ENCODE measurements at regions not wholly inside any gene's neighbourhood (a gene's known extent, or its start where the extent isn't known, plus 50 kb on each side); places are given as distances from the start of the nearest gene placed in this dataset.

- TF ChIP-seq CTCF (IDR thresholded peaks at IDR 0.05; ENCODE audit: low read depth, low read length): no peak
- H3K4me3 ChIP-seq (ENCODE audit: low read depth, low read length): no peak overlapping the region
Measured at GRCh38 chr4:147408189-147408588, 72.7 kb upstream of the EDNRA start.

GRCh38 chr4:147409350-147409749 is 71.5 kb upstream of the EDNRA start:
- no peak overlapping the region for H3K4me3 ChIP-seq (ENCODE audit: low read depth, low read length)
- no peak for TF ChIP-seq CTCF (IDR thresholded peaks at IDR 0.05; ENCODE audit: low read depth, low read length)

GRCh38 chr4:147418226-147418625 is 62.7 kb upstream of the EDNRA start:
- TF ChIP-seq CTCF (IDR thresholded peaks at IDR 0.05; ENCODE audit: low read depth, low read length): no peak
- no peak overlapping the region for H3K4me3 ChIP-seq (ENCODE audit: low read depth, low read length)

GRCh38 chr4:147421456-147421855 is 59.4 kb upstream of the EDNRA start:
- TF ChIP-seq CTCF (IDR thresholded peaks at IDR 0.05; ENCODE audit: low read depth, low read length): no peak
- no peak overlapping the region for H3K4me3 ChIP-seq (ENCODE audit: low read depth, low read length)

- no peak for TF ChIP-seq CTCF (IDR thresholded peaks at IDR 0.05; ENCODE audit: low read depth, low read length)
- H3K4me3 ChIP-seq (ENCODE audit: low read depth, low read length): no peak overlapping the region
Measured at GRCh38 chr4:147423229-147423628, 57.7 kb upstream of the EDNRA start.

GRCh38 chr4:147425019-147425418 is 55.9 kb upstream of the EDNRA start:
- no peak for TF ChIP-seq CTCF (IDR thresholded peaks at IDR 0.05; ENCODE audit: low read depth, low read length)
- H3K4me3 ChIP-seq (ENCODE audit: low read depth, low read length): no peak overlapping the region

- H3K4me3 ChIP-seq (ENCODE audit: low read depth, low read length): no peak overlapping the region
- no peak for TF ChIP-seq CTCF (IDR thresholded peaks at IDR 0.05; ENCODE audit: low read depth, low read length)
Measured at GRCh38 chr4:147428583-147428982, 52.3 kb upstream of the EDNRA start.
